SK-N-SH (cell line): ENCODE measurements at regions not wholly inside any gene's neighbourhood (a gene's known extent, or its start where the extent isn't known, plus 50 kb on each side); places are given as distances from the start of the nearest gene placed in this dataset.

Experiments
- CTCF ChIA-PET: fragments of 300-600, 350-600 bp; formaldehyde crosslinking; extraction: SDS; loops from one replicate; lab custom pipeline; 2021; lab: Yijun Ruan, JAX
- POLR2A ChIA-PET: fragments of 350-600 bp; sonication (Branson Sonifier 250); formaldehyde crosslinking; extraction: SDS; loops from one replicate; lab custom pipeline; 2020; ENCODE audit warnings: antibody characterized with exemption, inconsistent platforms; lab: Yijun Ruan, JAX
- DNase-seq: peaks from one replicate; pipeline ENCODE4 v3.0.0; 2012
- H2AFZ ChIP-seq: fragments of 200-600 bp; sonication (generic); 2 replicates; pipeline ENCODE4 v1.8.1; 2016; ENCODE audit warnings: antibody characterized with exemption, mild to moderate bottlenecking, low read depth
- H3F3A ChIP-seq: fragments of 200-600 bp; sonication (generic); replicated peaks from 2 replicates; pipeline ENCODE3; 2016; ENCODE audit warnings: antibody characterized with exemption, mild to moderate bottlenecking; ENCODE audit not compliant: insufficient read depth
- H3K27ac ChIP-seq, 2 experiments: fragments of 200-500 bp in 1 of 2; fragments of 200-600 bp in 1 of 2; sonication (Bioruptor generic) in 1 of 2; sonication (generic), shearing (Covaris generic) in 1 of 2; 2 replicates each; pipeline versions ENCODE4 v1.5.1 to v1.6.1; 2014 to 2016; ENCODE audit warnings: low read depth in 2 of 2, inconsistent platforms in 1 of 2, low read length in 1 of 2, mild to moderate bottlenecking in 1 of 2, mixed read lengths in 1 of 2
- H3K27me3 ChIP-seq: fragments of 200-600 bp; sonication (generic), shearing (Covaris generic); 2 replicates; pipeline ENCODE4 v1.6.1; 2016; ENCODE audit warnings: mixed run types; ENCODE audit not compliant: insufficient read depth
- H3K36me3 ChIP-seq, 2 experiments: fragments of 200-500 bp in 1 of 2; fragments of 200-600 bp in 1 of 2; sonication (Bioruptor generic) in 1 of 2; sonication (generic) in 1 of 2; replicated peaks in 1 of 2; 2 replicates each; pipeline versions ENCODE3 to v1.5.1; 2014 to 2016; ENCODE audit warnings: low read length in 1 of 2, mild to moderate bottlenecking in 1 of 2; ENCODE audit not compliant: insufficient read depth in 2 of 2, control insufficient read depth in 1 of 2
- H3K4me1 ChIP-seq, 2 experiments: fragments of 200-500 bp in 1 of 2; fragments of 200-600 bp in 1 of 2; sonication (Bioruptor generic) in 1 of 2; sonication (generic), shearing (Covaris generic) in 1 of 2; 2 replicates each; pipeline versions ENCODE4 v1.5.1 to v1.6.1; 2014 to 2016; ENCODE audit warnings: low read depth in 1 of 2, low read length in 1 of 2, mixed run types in 1 of 2; ENCODE audit not compliant: insufficient read depth in 2 of 2, control insufficient read depth in 1 of 2
- H3K4me2 ChIP-seq: fragments of 200-600 bp; sonication (generic), shearing (Covaris generic); 2 replicates; pipeline ENCODE4 v1.6.1; 2017; ENCODE audit warnings: mixed run types
- H3K4me3 ChIP-seq, 2 experiments: fragments of 200-500 bp in 1 of 2; fragments of 200-600 bp in 1 of 2; sonication (Bioruptor generic) in 1 of 2; sonication (generic), shearing (Covaris generic) in 1 of 2; 2 replicates each; pipeline versions ENCODE4 v1.5.1 to v1.8.1; 2014 to 2016; ENCODE audit warnings: low read depth in 2 of 2, inconsistent platforms in 1 of 2, low read length in 1 of 2, mild to moderate bottlenecking in 1 of 2, mixed read lengths in 1 of 2, moderate library complexity in 1 of 2
- H3K79me2 ChIP-seq: fragments of 200-600 bp; sonication (generic); 2 replicates; pipeline ENCODE4 v1.8.1; 2017; ENCODE audit warnings: mild to moderate bottlenecking; ENCODE audit not compliant: insufficient read depth
- H3K9ac ChIP-seq: fragments of 200-600 bp; sonication (generic); 2 replicates; pipeline ENCODE4 v1.6.1; 2017; ENCODE audit warnings: mixed run types
- H3K9me2 ChIP-seq: fragments of 200-600 bp; sonication (generic); 2 replicates; pipeline ENCODE4 v1.6.1; 2017; ENCODE audit warnings: mixed run types
- H3K9me3 ChIP-seq: fragments of 200-600 bp; sonication (generic); 2 replicates; pipeline ENCODE4 v1.6.1; 2017; ENCODE audit warnings: mixed run types, mild to moderate bottlenecking, moderate library complexity
- H4K20me1 ChIP-seq: fragments of 200-600 bp; sonication (generic); 2 replicates; pipeline ENCODE4 v1.6.1; 2017; ENCODE audit warnings: mild to moderate bottlenecking, mixed run types; ENCODE audit not compliant: insufficient read depth
- CHD2 ChIP-seq: fragments of 150-350 bp; IDR thresholded peaks from 2 replicates; pipeline ENCODE4 v1.6.1; 2018; ENCODE audit warnings: low read length; ENCODE audit not compliant: partially characterized antibody
- EP300 ChIP-seq, 2 experiments: IDR thresholded peaks; 2 replicates each; pipeline versions ENCODE4 v1.4.0 to v1.6.1; 2012; ENCODE audit warnings: borderline replicate concordance in 1 of 2, low read depth in 1 of 2, low read length in 1 of 2
- FOXJ3 ChIP-seq: sonication (generic); formaldehyde crosslinking; IDR thresholded peaks from 2 replicates; pipeline ENCODE4 v1.5.1; 2020; ENCODE audit warnings: mild to moderate bottlenecking, missing genetic modification reagents
- GABPA ChIP-seq: IDR thresholded peaks from 2 replicates; pipeline ENCODE4 v1.4.0; 2012; ENCODE audit warnings: low read depth, mild to moderate bottlenecking
- GATA2 ChIP-seq: sonication (generic); formaldehyde crosslinking; IDR thresholded peaks from 2 replicates; pipeline ENCODE4 v1.5.0; 2020; ENCODE audit warnings: mild to moderate bottlenecking, missing genetic modification reagents
- JUND ChIP-seq: IDR thresholded peaks from 2 replicates; pipeline ENCODE4 v1.4.0; 2012
- SMC3 ChIP-seq: IDR thresholded peaks from 2 replicates; pipeline ENCODE4 v1.6.1; 2012; ENCODE audit warnings: low read depth, low read length, improper control_type of control experiment
- TAF1 ChIP-seq: IDR thresholded peaks from 2 replicates; pipeline ENCODE4 v1.6.1; 2012; ENCODE audit warnings: low read depth, mild to moderate bottlenecking, low read length, moderate library complexity, borderline replicate concordance
- TEAD4 ChIP-seq: IDR thresholded peaks from 2 replicates; pipeline ENCODE4 v1.4.0; 2012; ENCODE audit warnings: mild to moderate bottlenecking, borderline replicate concordance; ENCODE audit not compliant: insufficient read depth
- WGBS: methylation state at CpG from one replicate; pipeline ENCODE4 v1.1.6; 2017; ENCODE audit warnings: low lambda C conversion rate; 5-methylcytosine and 5-hydroxymethylcytosine counted together
- TF ChIP-seq, protein P1 (sequence below): IDR thresholded peaks from 2 replicates; pipeline ENCODE4; 2012
- TF ChIP-seq, protein P2 (sequence below): fragments of 150-350 bp; IDR thresholded peaks from 2 replicates; pipeline ENCODE4 v1.6.1; 2017; ENCODE audit warnings: antibody characterized with exemption, low read length, low read depth, borderline replicate concordance

DNA sequence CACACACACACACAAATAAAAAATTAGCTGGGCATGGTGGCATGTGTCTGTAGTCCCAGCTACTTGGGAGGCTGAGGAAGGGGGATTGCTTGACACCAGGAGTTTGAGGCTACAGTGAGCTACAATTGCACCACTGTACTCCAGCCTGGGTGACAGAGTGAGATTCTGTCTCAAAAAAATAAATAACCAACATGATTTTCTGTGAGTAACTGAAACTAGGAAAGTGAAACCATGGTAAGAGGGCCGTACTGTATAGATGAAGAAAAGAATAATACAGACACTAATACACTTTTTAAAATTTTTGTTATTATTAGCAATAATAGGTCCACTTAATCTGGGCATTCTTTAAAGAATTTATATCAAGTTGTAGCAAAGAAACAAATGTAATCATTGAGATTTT, 170.9 kb downstream of the HGF start:
- no peak overlapping the region for H3K9ac ChIP-seq
- H3K79me2 ChIP-seq = no peaks in the 10 kb centered on the region
- peaks cover 0 to 11% of the 10 kb centered on the region in 2 experiments; a peak in 2 of 4 replicates for H3K4me1 ChIP-seq
- TF ChIP-seq GABPA (no peak), TEAD4 (no peak)
- H3K4me2 ChIP-seq = no peak overlapping the region
- H3K36me3 ChIP-seq = no peaks in the 10 kb centered on the region
- H3K27ac ChIP-seq = no peak overlapping the region
- H4K20me1 ChIP-seq = no peaks in the 10 kb centered on the region
- no peaks in the 10 kb centered on the region for H3K27me3 ChIP-seq
- no peaks in the 10 kb centered on the region for H3K9me2 ChIP-seq
- no peak overlapping the region for H2AFZ ChIP-seq
- H3K4me3 ChIP-seq = no peak overlapping the region
- POLR2A ChIA-PET = no interaction called here
- CTCF ChIA-PET = interaction anchor here (1.0 kb wide), 1 partner anchor 9 kb away, joined by 3 read pairs; no protein-coding TSS in a partner anchor
- WGBS = 89% methylated on average over 1 of the region's 1 CpG
- peaks cover 3% of the 10 kb centered on the region for H3F3A ChIP-seq
- no peaks in the 10 kb centered on the region for H3K9me3 ChIP-seq
- DNase-seq = no peak

DNA sequence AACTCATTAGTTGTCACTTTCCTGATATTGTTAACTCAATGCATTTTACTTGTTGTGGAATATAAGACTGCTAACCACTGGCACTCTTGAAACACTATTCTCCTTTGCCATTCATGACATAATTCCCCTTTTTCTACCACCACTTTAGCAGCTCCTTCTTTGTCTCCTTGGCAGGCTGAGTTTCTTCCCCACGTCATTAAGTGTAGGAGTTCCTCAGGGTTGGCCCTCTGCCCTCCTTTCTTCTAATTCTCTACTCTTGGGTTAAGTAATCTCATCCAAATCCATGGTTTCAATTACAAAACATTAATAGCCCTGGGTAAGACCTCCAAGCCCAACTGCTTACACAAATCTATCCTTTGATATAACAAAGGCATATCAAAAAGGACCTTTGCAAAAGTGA, 175.1 kb downstream of the HGF start:
- TF ChIP-seq CHD2 = no peak
- no peak for TF ChIP-seq FOXJ3 (CRISPR knock-in tag)
- no peak for TF ChIP-seq TAF1
- TF ChIP-seq, protein P1, sequence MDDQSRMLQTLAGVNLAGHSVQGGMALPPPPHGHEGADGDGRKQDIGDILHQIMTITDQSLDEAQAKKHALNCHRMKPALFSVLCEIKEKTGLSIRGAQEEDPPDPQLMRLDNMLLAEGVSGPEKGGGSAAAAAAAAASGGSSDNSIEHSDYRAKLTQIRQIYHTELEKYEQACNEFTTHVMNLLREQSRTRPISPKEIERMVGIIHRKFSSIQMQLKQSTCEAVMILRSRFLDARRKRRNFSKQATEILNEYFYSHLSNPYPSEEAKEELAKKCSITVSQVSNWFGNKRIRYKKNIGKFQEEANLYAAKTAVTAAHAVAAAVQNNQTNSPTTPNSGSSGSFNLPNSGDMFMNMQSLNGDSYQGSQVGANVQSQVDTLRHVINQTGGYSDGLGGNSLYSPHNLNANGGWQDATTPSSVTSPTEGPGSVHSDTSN = no peak
- TF ChIP-seq GATA2 (CRISPR knock-in tag) = no peak
- TF ChIP-seq, protein P2, sequence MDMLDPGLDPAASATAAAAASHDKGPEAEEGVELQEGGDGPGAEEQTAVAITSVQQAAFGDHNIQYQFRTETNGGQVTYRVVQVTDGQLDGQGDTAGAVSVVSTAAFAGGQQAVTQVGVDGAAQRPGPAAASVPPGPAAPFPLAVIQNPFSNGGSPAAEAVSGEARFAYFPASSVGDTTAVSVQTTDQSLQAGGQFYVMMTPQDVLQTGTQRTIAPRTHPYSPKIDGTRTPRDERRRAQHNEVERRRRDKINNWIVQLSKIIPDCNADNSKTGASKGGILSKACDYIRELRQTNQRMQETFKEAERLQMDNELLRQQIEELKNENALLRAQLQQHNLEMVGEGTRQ = no peak
- no peak for TF ChIP-seq SMC3
- TF ChIP-seq EP300 (IDR thresholded peaks at IDR 0.05; ENCODE audit: borderline replicate concordance in 1 of 2, low read depth in 1 of 2, low read length in 1 of 2) = no peak
- no peak for TF ChIP-seq JUND
- no peak for DNase-seq
- no peaks in the 10 kb centered on the region for H3F3A ChIP-seq
- H3K9ac ChIP-seq = no peak overlapping the region
- no peaks in the 10 kb centered on the region for H3K27me3 ChIP-seq
- H2AFZ ChIP-seq = no peak overlapping the region
- H3K4me3 ChIP-seq = no peak overlapping the region
- no peaks in the 10 kb centered on the region for H3K36me3 ChIP-seq
- H3K79me2 ChIP-seq = no peaks in the 10 kb centered on the region
- H3K9me3 ChIP-seq = no peaks in the 10 kb centered on the region
- H3K9me2 ChIP-seq = no peaks in the 10 kb centered on the region
- H3K27ac ChIP-seq = no peak overlapping the region
- ChIA-PET CTCF (interaction anchor here (1.5 kb wide), 1 partner anchor 17 kb away, joined by 4 read pairs; no protein-coding TSS in a partner anchor), POLR2A (no interaction called here)
- WGBS = 90% methylated on average over 1 of the region's 1 CpG
- no peaks in the 10 kb centered on the region for H4K20me1 ChIP-seq
- H3K4me1 ChIP-seq = peaks cover 0 to 6% of the 10 kb centered on the region in 2 experiments; a peak in 1 of 4 replicates
- H3K4me2 ChIP-seq = no peak overlapping the region
